Stomach (tissue), 8 donors: ENCODE measurements at regions not wholly inside any gene's neighbourhood (a gene's known extent, or its start where the extent isn't known, plus 50 kb on each side); places are given as distances from the start of the nearest gene placed in this dataset.
A peak's percentile ranks its signal among the peaks of the same experiment; 100 is the strongest.

Experiments
- DNase-seq, 2 donors: peaks; one replicate each; pipeline versions ENCODE4 v3.0.0 to v3.0.0-alpha.2; 2013 to 2019
- H3K27ac ChIP-seq, 5 donors: fragments of 200-600 bp in 4 of 5; sonication (generic) in 4 of 5; one replicate each; pipeline ENCODE4 v1.5.1; 2013 to 2019; ENCODE audit warnings: mild to moderate bottlenecking in 1 of 5, moderate library complexity in 1 of 5
- H3K27me3 ChIP-seq, 3 donors: fragments of 200-600 bp; sonication (generic); one replicate each; pipeline ENCODE4 v1.5.1; 2017 to 2019; ENCODE audit warnings: mixed run types in 1 of 3
- H3K36me3 ChIP-seq, 4 donors: fragments of 200-600 bp; sonication (generic); 1 replicate in 3 of 4; 2 replicates in 1 of 4; pipeline ENCODE4 v1.5.1; 2016 to 2019
- H3K4me1 ChIP-seq, 4 donors: fragments of 200-600 bp; sonication (generic); one replicate each; pipeline ENCODE4 v1.5.1; 2016 to 2019
- H3K4me3 ChIP-seq, 4 donors: fragments of 200-600 bp; sonication (generic) in 3 of 4; one replicate each; pipeline ENCODE4 v1.5.1; 2016 to 2019; ENCODE audit warnings: mild to moderate bottlenecking in 1 of 4
- H3K9me3 ChIP-seq, 4 donors: fragments of 200-600 bp; sonication (generic); one replicate each; pipeline ENCODE4 v1.5.1; 2016 to 2019
- EP300 ChIP-seq: sonication (generic); formaldehyde crosslinking; IDR thresholded peaks from one replicate; pipeline ENCODE4 v1.6.1; 2017; ENCODE audit warnings: antibody characterized with exemption
- POLR2A ChIP-seq, 4 donors: fragments of 450-650 bp; IDR thresholded peaks; one replicate each; pipeline ENCODE4 v1.6.1; 2016; ENCODE audit warnings: antibody characterized with exemption in 4 of 4, control low read depth in 2 of 4, mild to moderate bottlenecking in 1 of 4, moderate library complexity in 1 of 4
- POLR2AphosphoS5 ChIP-seq, 3 donors: sonication (generic); formaldehyde crosslinking; IDR thresholded peaks; one replicate each; pipeline ENCODE4 v1.6.1; 2016; ENCODE audit warnings: antibody characterized with exemption in 3 of 3
- WGBS, 5 donors: extraction: QIAGEN DNeasy Blood & Tissue Kit in 3 of 5; methylation state at CpG; one replicate each; pipeline versions ENCODE4 v1.1.5 to v1.1.7; 2013 to 2018; 5-methylcytosine and 5-hydroxymethylcytosine counted together
- intact Hi-C: fragments of 100-400 bp; cut with DNase I; formaldehyde crosslinking; loops from one replicate; pipeline ENCODE4 v1.15.1; 2023; ENCODE audit warnings: low total_unique reads
- TF ChIP-seq, protein P1 (sequence below), 7 experiments: fragments of 450-650 bp in 4 of 7; fragments of 200-600 bp in 3 of 7; sonication (generic) in 3 of 7; IDR thresholded peaks; one replicate each; pipeline ENCODE4 v1.5.1; 2016 to 2019; ENCODE audit warnings: antibody characterized with exemption in 7 of 7, control low read depth in 2 of 7, mild to moderate bottlenecking in 1 of 7
- donor health status: healthy with polysubstance abuse.
- donor health status: Bipolar disorder and iron deficiency.
- donor health status: healthy.

DNA sequence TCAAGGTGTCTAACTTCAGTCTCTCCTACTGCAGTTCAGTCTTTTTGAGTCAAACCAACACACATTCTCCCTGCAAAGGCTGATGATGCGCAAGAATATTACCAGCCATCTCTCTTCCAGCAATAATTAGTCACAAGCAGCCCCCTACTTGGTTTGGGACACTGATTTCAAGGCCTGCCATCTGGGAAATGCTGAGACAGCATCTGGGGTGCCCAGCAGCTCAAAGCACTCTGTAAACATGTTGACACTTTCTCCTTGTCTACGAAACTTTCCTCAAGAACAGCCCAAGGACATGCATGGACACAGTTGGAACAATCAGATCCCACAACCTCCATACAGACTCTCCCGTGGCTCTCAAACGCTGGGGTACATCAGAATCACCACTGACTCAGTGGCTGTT, 149.2 kb upstream of the RPL38 start:
- H3K27ac ChIP-seq = no peak overlapping the region
- intact Hi-C loops = no loop called here
- peaks cover 0 to 84% (median 33%) of the 10 kb centered on the region in 3 donors for H3K27me3 ChIP-seq
- H3K4me3 ChIP-seq = no peak overlapping the region
- 63 to 69% (median 66%) methylated on average over 4 of the region's 4 CpGs for WGBS, 5 donors
- TF ChIP-seq, protein P1, sequence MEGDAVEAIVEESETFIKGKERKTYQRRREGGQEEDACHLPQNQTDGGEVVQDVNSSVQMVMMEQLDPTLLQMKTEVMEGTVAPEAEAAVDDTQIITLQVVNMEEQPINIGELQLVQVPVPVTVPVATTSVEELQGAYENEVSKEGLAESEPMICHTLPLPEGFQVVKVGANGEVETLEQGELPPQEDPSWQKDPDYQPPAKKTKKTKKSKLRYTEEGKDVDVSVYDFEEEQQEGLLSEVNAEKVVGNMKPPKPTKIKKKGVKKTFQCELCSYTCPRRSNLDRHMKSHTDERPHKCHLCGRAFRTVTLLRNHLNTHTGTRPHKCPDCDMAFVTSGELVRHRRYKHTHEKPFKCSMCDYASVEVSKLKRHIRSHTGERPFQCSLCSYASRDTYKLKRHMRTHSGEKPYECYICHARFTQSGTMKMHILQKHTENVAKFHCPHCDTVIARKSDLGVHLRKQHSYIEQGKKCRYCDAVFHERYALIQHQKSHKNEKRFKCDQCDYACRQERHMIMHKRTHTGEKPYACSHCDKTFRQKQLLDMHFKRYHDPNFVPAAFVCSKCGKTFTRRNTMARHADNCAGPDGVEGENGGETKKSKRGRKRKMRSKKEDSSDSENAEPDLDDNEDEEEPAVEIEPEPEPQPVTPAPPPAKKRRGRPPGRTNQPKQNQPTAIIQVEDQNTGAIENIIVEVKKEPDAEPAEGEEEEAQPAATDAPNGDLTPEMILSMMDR (IDR thresholded peaks at IDR 0.05) = no peak
- no peak for TF ChIP-seq POLR2A (IDR thresholded peaks at IDR 0.05)
- TF ChIP-seq POLR2AphosphoS5 (IDR thresholded peaks at IDR 0.05) = no peak
- TF ChIP-seq EP300 = no peak
- no peaks in the 10 kb centered on the region for H3K9me3 ChIP-seq
- DNase-seq = no peak
- H3K36me3 ChIP-seq = no peaks in the 10 kb centered on the region
- H3K4me1 ChIP-seq = no peaks in the 10 kb centered on the region

DNA sequence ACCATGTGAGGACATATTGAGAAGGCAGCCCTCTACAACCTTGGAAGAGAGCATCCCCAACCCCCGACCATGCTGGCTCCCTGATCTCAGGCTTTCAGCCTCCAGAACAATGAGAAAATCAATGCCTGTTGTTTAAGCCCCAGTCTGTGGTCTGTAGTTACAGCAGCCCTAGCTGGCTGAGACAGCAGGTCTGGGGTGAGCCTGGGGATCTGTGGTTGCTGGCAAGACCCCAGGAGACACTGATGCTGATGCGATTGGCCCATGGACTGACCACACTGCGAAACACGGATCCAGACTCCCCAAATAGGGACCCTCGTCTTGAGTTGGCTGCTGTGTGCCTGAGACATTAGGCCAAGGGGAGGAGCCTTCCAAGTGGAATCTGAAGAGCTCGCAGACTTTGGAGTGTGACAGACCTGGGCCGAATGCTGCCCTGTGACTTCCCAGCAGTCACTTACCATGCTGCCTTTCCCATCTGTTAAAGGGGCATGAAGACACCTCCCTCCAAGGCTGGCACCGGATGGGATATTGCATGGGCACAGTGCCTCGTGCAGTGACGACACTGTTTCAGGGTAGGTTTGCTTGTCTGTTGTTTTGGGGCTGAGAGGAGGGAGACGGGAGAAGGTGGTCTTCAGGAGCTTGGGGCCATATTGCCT, 147.8 kb upstream of the RPL38 start:
- no peaks in the 10 kb centered on the region for H3K4me1 ChIP-seq
- H3K27ac ChIP-seq = no peak overlapping the region
- H3K27me3 ChIP-seq = peaks cover 0 to 79% (median 23%) of the 10 kb centered on the region in 3 donors
- H3K9me3 ChIP-seq = no peaks in the 10 kb centered on the region
- H3K36me3 ChIP-seq = no peaks in the 10 kb centered on the region
- intact Hi-C loops = no loop called here
- H3K4me3 ChIP-seq = no peak overlapping the region
- WGBS, 5 donors = 50 to 63% (median 58%) methylated on average over 10 to 11 of the region's 11 CpGs
- DNase-seq = no peak
- TF ChIP-seq POLR2A (IDR thresholded peaks at IDR 0.05) = no peak
- TF ChIP-seq, protein P1 (IDR thresholded peaks at IDR 0.05) = no peak
- TF ChIP-seq EP300 = no peak
- TF ChIP-seq POLR2AphosphoS5 (IDR thresholded peaks at IDR 0.05) = no peak

DNA sequence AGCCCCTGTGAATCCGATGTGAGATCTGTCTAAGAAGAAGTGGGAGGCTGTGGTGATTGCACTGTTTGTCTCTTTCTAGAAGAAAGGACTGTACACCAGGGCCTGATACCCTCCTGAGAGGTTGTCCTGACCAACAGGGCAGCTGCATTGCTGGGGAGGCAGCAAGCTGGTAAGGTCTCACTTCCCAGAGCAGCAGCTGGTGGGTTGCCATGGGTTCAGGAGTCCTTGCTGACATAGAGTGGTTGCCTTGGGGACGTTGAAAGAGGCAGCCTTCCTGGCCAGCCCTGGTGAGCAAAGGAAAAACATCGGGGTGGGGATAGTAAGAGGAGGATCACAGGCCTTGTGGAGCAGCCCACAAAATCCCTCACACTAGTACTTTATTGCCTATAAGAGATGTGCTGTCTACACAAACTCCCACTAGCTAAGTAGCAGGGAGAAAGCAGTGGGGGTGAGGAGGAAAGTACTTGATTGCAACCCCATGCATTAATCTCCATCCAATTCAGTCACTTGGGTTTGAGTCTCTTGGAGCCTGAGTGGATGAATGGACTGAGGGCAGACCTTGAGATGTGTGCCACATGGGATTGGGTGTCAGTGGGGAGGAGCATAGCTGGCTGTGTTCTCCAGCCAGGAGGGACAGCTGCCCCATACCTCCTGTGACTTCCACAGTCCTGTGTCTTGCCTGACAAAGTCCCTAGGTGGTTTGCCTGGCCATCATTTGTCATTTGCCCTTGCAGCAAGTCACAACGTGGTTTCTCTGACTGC, 143.8 kb upstream of the RPL38 start:
- Histone ChIP-seq H3K27me3 (peaks cover 0 to 73% (median 23%) of the 10 kb centered on the region in 3 donors), H3K9me3 (no peaks in the 10 kb centered on the region), H3K27ac (no peak overlapping the region), H3K4me1 (no peaks in the 10 kb centered on the region), H3K36me3 (no peaks in the 10 kb centered on the region), H3K4me3 (no peak overlapping the region)
- TF ChIP-seq POLR2AphosphoS5 (IDR thresholded peaks at IDR 0.05) (no peak), POLR2A (IDR thresholded peaks at IDR 0.05) (no peak), EP300 (no peak)
- TF ChIP-seq, protein P1 (IDR thresholded peaks at IDR 0.05) = no peak
- intact Hi-C loops = no loop called here
- WGBS, 5 donors = 45 to 63% (median 53%) methylated on average over 4 of the region's 4 CpGs
- DNase-seq = peak; percentile 27 to 70

- H3K27ac ChIP-seq = no peak overlapping the region
- WGBS, 5 donors = 67 to 78% (median 75%) methylated on average over 5 of the region's 5 CpGs
Measured at GRCh38 chr17:74061758-74062157, 141.7 kb upstream of the RPL38 start.

More at GRCh38 chr17:74061758-74062157, 141.7 kb upstream of the RPL38 start:
- Histone ChIP-seq H3K27me3 (peaks cover 0 to 65% (median 12%) of the 10 kb centered on the region in 3 donors), H3K4me3 (no peak overlapping the region), H3K9me3 (no peaks in the 10 kb centered on the region), H3K36me3 (no peaks in the 10 kb centered on the region), H3K4me1 (no peaks in the 10 kb centered on the region)
- intact Hi-C loops = no loop called here
- no peak for DNase-seq
- TF ChIP-seq EP300 (no peak), POLR2A (IDR thresholded peaks at IDR 0.05) (no peak), POLR2AphosphoS5 (IDR thresholded peaks at IDR 0.05) (no peak)
- TF ChIP-seq, protein P1 (IDR thresholded peaks at IDR 0.05) = no peak
